Vagina (tissue), 2 donors: ENCODE measurements at regions not wholly inside any gene's neighbourhood (a gene's known extent, or its start where the extent isn't known, plus 50 kb on each side); places are given as distances from the start of the nearest gene placed in this dataset.
"Not testable (repeated sequence)": the region's sequence is repeated elsewhere in the genome, so short reads cannot be mapped to it uniquely, and the experiment has no call there.

Source experiments
- DNase-seq, 2 donors: peaks; one replicate each; pipeline ENCODE4 v3.0.0-alpha.2; 2017; ENCODE audit errors: extremely low spot score in 2 of 2
- H3K27ac ChIP-seq: fragments of 200-600 bp; sonication (generic); one replicate; pipeline ENCODE4 v1.5.1; 2019
- H3K27me3 ChIP-seq: fragments of 200-600 bp; sonication (generic); one replicate; pipeline ENCODE4 v1.5.1; 2019
- H3K36me3 ChIP-seq, 2 donors: fragments of 200-600 bp; sonication (generic); one replicate each; pipeline ENCODE4 v1.5.1; 2017 to 2019
- H3K4me1 ChIP-seq: fragments of 200-600 bp; sonication (generic); one replicate; pipeline ENCODE4 v1.5.1; 2019
- H3K4me3 ChIP-seq, 2 donors: fragments of 200-600 bp; sonication (generic); 1 replicate in 1 of 2; 2 replicates in 1 of 2; pipeline ENCODE4 v1.5.1; 2016 to 2019
- H3K9me3 ChIP-seq: fragments of 200-600 bp; sonication (generic); one replicate; pipeline ENCODE4 v1.5.1; 2019
- CTCF ChIP-seq, 3 experiments: fragments of 450-650 bp in 2 of 3; fragments of 200-600 bp in 1 of 3; sonication (generic) in 1 of 3; IDR thresholded peaks; one replicate each; pipeline ENCODE4 v1.5.1; 2017 to 2019; ENCODE audit warnings: antibody characterized with exemption in 3 of 3, mild to moderate bottlenecking in 2 of 3, moderate library complexity in 2 of 3
- POLR2A ChIP-seq, 2 donors: fragments of 450-650 bp; IDR thresholded peaks; one replicate each; pipeline ENCODE4 v1.6.1; 2017; ENCODE audit warnings: antibody characterized with exemption in 2 of 2, mild to moderate bottlenecking in 2 of 2, moderate library complexity in 2 of 2
- POLR2AphosphoS5 ChIP-seq, 2 donors: sonication (generic); formaldehyde crosslinking; IDR thresholded peaks; one replicate each; pipeline ENCODE4 v1.9.0; 2017; ENCODE audit warnings: antibody characterized with exemption in 2 of 2, mild to moderate bottlenecking in 2 of 2, low read depth in 1 of 2; ENCODE audit not compliant: insufficient read depth in 1 of 2
- intact Hi-C: fragments of 100-400 bp; cut with DNase I; formaldehyde crosslinking; loops from one replicate; pipeline ENCODE4 v1.15.1; 2023

GRCh38 chr20:23294671-23295070 is 55.9 kb upstream of the NXT1 start:
- Histone ChIP-seq H3K27ac (no peak overlapping the region), H3K4me1 (no peaks in the 10 kb centered on the region), H3K9me3 (no peaks in the 10 kb centered on the region), H3K36me3 (no peaks in the 10 kb centered on the region), H3K4me3 (no peak overlapping the region), H3K27me3 (no peaks in the 10 kb centered on the region)
- intact Hi-C loops, result no loop called here
- no peak for TF ChIP-seq POLR2AphosphoS5 (IDR thresholded peaks at IDR 0.05; ENCODE audit: insufficient read depth in 1 of 2, low read depth in 1 of 2)
- no peak for TF ChIP-seq CTCF (IDR thresholded peaks at IDR 0.05)
- no peak for TF ChIP-seq POLR2A (IDR thresholded peaks at IDR 0.05)
- DNase-seq, result no peak

- DNase-seq, result no peak
- H3K4me3 ChIP-seq, result no peak overlapping the region
- intact Hi-C loops, result no loop called here
- H3K4me1 ChIP-seq, result no peaks in the 10 kb centered on the region
- H3K27me3 ChIP-seq, result no peaks in the 10 kb centered on the region
- no peak for TF ChIP-seq POLR2AphosphoS5 (IDR thresholded peaks at IDR 0.05; ENCODE audit: insufficient read depth in 1 of 2, low read depth in 1 of 2)
- TF ChIP-seq CTCF (IDR thresholded peaks at IDR 0.05), result no peak
- no peak for TF ChIP-seq POLR2A (IDR thresholded peaks at IDR 0.05)
- no peak overlapping the region for H3K27ac ChIP-seq
- no peaks in the 10 kb centered on the region for H3K36me3 ChIP-seq
- no peaks in the 10 kb centered on the region for H3K9me3 ChIP-seq
These were observed 56.4 kb upstream of the NXT1 start for GRCh38 chr20:23294166-23294565.

- Histone ChIP-seq H3K27me3 (no peaks in the 10 kb centered on the region), H3K4me1 (no peaks in the 10 kb centered on the region), H3K36me3 (no peaks in the 10 kb centered on the region), H3K9me3 (no peaks in the 10 kb centered on the region), H3K4me3 (no peak overlapping the region), H3K27ac (no peak overlapping the region)
- no peak for DNase-seq
- intact Hi-C loops, result no loop called here
- no peak for TF ChIP-seq CTCF (IDR thresholded peaks at IDR 0.05)
- no peak for TF ChIP-seq POLR2A (IDR thresholded peaks at IDR 0.05)
- peak in 1 of 2 donors; percentile 24 for TF ChIP-seq POLR2AphosphoS5 (IDR thresholded peaks at IDR 0.05; ENCODE audit: insufficient read depth in 1 of 2, low read depth in 1 of 2)
These were observed 56.9 kb upstream of the NXT1 start for GRCh38 chr20:23293689-23294088.

GRCh38 chr20:23292311-23292710 is 58.3 kb upstream of the NXT1 start:
- DNase-seq, H3K9me3 ChIP-seq, H3K4me3 ChIP-seq, H3K4me1 ChIP-seq, intact Hi-C loops, H3K27me3 ChIP-seq, H3K36me3 ChIP-seq, H3K27ac ChIP-seq: not testable (repeated sequence)

- no peak for DNase-seq
- no peak overlapping the region for H3K4me3 ChIP-seq
- no peaks in the 10 kb centered on the region for H3K4me1 ChIP-seq
- intact Hi-C loops, result no loop called here
- no peaks in the 10 kb centered on the region for H3K27me3 ChIP-seq
- no peaks in the 10 kb centered on the region for H3K36me3 ChIP-seq
- TF ChIP-seq POLR2A (IDR thresholded peaks at IDR 0.05), result no peak
- no peak overlapping the region for H3K27ac ChIP-seq
- no peaks in the 10 kb centered on the region for H3K9me3 ChIP-seq
These were observed 58.9 kb upstream of the NXT1 start for GRCh38 chr20:23291575-23292240.

DNA sequence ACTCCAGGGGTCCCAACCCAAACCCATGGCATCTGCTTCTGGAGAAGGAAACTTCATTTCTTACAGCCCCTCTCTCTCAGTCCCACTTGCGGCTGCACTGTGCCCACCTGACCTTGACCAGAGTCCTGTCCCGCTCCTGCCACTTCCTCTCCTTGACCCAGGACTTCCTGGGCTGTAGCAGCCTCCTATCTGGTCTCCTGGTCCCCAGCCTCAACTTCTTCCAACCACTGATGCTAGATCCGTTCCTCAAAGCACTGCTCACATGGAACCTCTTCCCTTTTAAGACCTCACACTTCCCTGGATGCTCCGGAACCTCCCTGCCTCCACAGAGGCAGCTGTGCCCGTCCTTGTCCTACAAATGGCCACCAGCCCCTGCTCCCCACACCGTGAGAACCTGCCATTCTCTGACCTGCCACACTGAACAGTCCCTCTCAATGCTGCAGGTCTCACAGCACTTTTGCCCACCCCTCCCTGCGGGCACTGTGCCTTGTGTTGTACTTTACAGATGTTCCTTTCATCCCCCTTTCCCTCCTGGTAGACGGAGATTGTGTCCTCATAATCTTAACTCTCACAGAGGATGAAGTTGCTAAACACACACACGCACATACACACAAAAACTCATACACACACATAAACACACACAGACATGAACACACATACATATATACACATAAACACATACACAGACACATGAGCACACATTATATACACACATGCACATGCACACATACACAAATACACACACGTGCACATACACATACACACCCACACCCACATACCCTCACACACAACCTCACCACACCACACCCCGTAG is 59.6 kb upstream of the NXT1 start:
- no peak overlapping the region for H3K27ac ChIP-seq
- no peaks in the 10 kb centered on the region for H3K4me1 ChIP-seq
- H3K4me3 ChIP-seq, result no peak overlapping the region
- intact Hi-C loops, result no loop called here
- TF ChIP-seq POLR2A (IDR thresholded peaks at IDR 0.05) (no peak), POLR2AphosphoS5 (IDR thresholded peaks at IDR 0.05; ENCODE audit: insufficient read depth in 1 of 2, low read depth in 1 of 2) (no peak), CTCF (IDR thresholded peaks at IDR 0.05) (no peak)
- DNase-seq, result no peak
- H3K36me3 ChIP-seq, result no peaks in the 10 kb centered on the region
- no peaks in the 10 kb centered on the region for H3K27me3 ChIP-seq
- no peaks in the 10 kb centered on the region for H3K9me3 ChIP-seq
